ENCODE measurements at regions not wholly inside any gene's neighbourhood (a gene's known extent, or its start where the extent isn't known, plus 50 kb on each side); places are given as distances from the start of the nearest gene placed in this dataset.

DNA sequence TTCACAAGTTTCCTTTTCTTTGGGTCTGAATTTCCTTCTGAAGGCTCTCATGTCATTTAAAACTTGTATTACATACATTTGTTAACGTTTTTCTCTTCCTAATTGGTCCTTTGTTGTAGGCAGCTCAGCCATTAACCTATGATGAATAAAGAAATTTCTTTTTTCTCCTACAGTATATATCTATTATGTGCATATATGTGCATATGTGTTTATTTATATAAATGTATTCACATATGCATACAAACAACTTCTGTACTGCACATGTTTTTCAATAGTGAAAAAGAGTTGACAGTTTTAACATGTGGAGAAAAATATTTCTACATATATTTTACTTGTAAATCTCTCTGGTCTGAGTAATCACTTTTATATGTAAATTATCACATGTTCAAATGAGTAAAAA, 1674.9 kb upstream of the PCDH20 start:
- TF ChIP-seq POLR2A (IDR thresholded peaks at IDR 0.05; ENCODE audit: low read depth, low read length), result no peak
- DNase-seq (ENCODE audit: insufficient read length, low spot score), result no peak
- FAIRE-seq, result no peak

DNA sequence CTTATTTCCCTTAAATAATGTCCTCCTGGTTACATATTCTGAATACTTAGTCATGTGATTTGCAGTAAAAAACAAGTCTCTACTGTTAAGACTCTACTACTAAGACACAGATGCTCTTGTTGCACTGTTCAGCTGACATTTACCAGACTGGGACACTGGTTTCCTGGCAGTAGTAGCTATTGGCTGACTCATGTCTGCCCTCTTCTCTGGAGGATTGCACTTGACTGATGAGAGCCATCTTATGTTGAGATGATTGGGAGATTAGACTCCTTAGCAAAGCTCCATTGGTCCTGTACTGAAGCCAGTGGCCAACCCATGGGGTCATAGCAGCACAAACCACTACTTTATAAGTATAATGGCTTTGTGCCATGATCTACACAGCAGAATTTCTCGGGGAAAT, 1672.6 kb upstream of the PCDH20 start:
- DNase-seq (ENCODE audit: insufficient read length, low spot score) (no peak), FAIRE-seq (no peak)
- no peak for TF ChIP-seq POLR2A (IDR thresholded peaks at IDR 0.05; ENCODE audit: low read depth, low read length)

- no peak for TF ChIP-seq POLR2A (IDR thresholded peaks at IDR 0.05; ENCODE audit: low read depth, low read length)
- DNase-seq (ENCODE audit: insufficient read length, low spot score), result no peak
- no peak for FAIRE-seq
Observed at GRCh38 chr13:63086286-63086685, 1670.6 kb upstream of the PCDH20 start.

- no peak for TF ChIP-seq POLR2A (IDR thresholded peaks at IDR 0.05; ENCODE audit: low read depth, low read length)
- DNase-seq (ENCODE audit: insufficient read length, low spot score) (no peak), FAIRE-seq (no peak)
Observed at GRCh38 chr13:63085851-63086250, 1670.2 kb upstream of the PCDH20 start.

GRCh38 chr13:63081400-63082014, 1665.9 kb upstream of the PCDH20 start:
- DNase-seq (ENCODE audit: insufficient read length, low spot score) (no peak), FAIRE-seq (no peak)
- no peak for TF ChIP-seq POLR2A (IDR thresholded peaks at IDR 0.05; ENCODE audit: low read depth, low read length)

DNA sequence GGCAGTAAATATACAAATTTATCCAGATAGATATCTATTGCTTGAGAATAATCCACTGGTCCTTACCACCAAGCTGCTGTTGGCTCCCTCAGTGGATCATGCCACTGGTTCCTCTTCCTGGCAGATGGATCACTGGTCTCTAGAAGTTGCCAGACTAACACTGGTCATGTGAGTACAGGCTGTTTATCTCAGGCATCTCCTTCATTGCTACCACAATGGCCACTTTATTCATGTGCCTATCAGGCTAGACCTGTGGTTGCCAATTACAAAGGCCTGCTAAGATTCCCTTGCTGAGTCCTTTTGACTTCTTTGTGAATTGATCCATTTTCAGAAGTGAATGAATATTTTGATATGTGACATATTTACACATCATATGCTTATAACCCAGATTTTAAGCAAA, 1659.5 kb upstream of the PCDH20 start:
- DNase-seq (ENCODE audit: insufficient read length, low spot score), result no peak
- FAIRE-seq, result no peak
- no peak for TF ChIP-seq POLR2A (IDR thresholded peaks at IDR 0.05; ENCODE audit: low read depth, low read length)

GRCh38 chr13:63050287-63050686, 1634.6 kb upstream of the PCDH20 start:
- FAIRE-seq, result no peak
- DNase-seq (ENCODE audit: insufficient read length, low spot score), result no peak
- TF ChIP-seq POLR2A (IDR thresholded peaks at IDR 0.05; ENCODE audit: low read depth, low read length), result no peak

GRCh38 chr13:63048653-63049052, 1633.0 kb upstream of the PCDH20 start:
- no peak for DNase-seq (ENCODE audit: insufficient read length, low spot score)
- peak; percentile 83 for FAIRE-seq
- no peak for TF ChIP-seq POLR2A (IDR thresholded peaks at IDR 0.05; ENCODE audit: low read depth, low read length)

DNA sequence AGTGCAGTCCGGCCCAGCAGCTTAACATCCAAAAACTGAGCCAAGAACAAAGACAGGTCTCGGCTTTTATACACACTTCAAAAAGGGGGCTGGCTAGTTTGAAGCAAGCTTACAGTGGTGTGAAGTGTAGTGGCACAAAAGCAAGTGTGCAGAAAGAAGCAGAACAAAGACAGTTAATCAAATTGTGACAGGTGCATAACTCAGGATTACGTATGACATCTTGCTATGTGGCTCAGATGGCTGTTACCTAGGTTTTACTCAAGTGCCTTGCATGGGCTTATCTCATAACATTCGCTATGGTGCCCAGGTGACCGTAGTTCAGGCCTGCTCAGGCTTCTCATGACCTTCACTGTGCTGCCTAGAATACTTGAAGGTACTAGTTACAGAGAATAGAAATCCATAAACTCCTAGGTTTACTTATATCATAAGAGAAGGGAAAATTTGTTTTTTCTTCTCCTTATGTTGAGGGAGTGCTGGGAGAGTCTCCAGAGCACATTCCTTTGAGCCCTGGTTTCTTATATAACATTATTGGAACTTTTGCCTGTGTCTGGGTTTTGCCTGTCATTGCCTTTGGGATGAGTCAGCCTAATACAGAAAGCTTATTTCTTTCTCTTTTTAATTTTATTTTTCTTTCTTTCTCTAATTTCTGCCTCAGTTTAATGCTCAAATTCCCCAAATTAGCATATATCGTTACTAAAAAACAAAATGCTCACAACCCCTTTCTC, 1629.1 kb upstream of the PCDH20 start:
- no peak for FAIRE-seq
- TF ChIP-seq POLR2A (IDR thresholded peaks at IDR 0.05; ENCODE audit: low read depth, low read length), result no peak
- DNase-seq (ENCODE audit: insufficient read length, low spot score), result no peak

GRCh38 chr13:63042686-63043085, 1627.0 kb upstream of the PCDH20 start:
- FAIRE-seq, result no peak
- no peak for DNase-seq (ENCODE audit: insufficient read length, low spot score)
- no peak for TF ChIP-seq POLR2A (IDR thresholded peaks at IDR 0.05; ENCODE audit: low read depth, low read length)

- TF ChIP-seq POLR2A (IDR thresholded peaks at IDR 0.05; ENCODE audit: low read depth, low read length), result no peak
- DNase-seq (ENCODE audit: insufficient read length, low spot score) (no peak), FAIRE-seq (peak; percentile 58)
Observed at GRCh38 chr13:63041640-63042414, 1626.2 kb upstream of the PCDH20 start.

DNA sequence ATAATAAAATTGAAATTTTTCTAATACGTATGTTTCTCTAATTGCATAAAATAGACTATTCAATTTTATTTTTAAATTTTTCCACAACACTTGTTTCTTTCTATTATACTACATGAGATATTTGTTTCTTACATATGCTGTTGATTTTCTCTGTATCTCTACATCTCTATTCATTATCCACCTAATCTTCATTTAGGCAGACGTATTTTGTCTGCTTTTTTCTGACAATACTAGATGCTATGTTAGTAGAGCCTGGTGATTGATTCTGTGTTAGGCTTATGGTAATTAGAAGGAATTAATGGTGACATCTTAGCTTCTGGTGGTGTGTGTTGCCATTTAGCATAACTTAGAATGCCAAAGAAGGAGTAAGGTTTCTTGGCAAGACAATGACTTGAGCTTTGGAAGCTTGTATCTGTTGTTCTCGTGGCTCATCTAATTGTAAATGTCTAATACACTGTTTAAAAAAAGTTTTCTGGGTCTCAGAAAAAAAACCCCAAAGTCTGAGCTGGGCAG, 1610.7 kb upstream of the PCDH20 start:
- DNase-seq (ENCODE audit: insufficient read length, low spot score) (no peak), FAIRE-seq (no peak)
- no peak for TF ChIP-seq POLR2A (IDR thresholded peaks at IDR 0.05; ENCODE audit: low read depth, low read length)

DNA sequence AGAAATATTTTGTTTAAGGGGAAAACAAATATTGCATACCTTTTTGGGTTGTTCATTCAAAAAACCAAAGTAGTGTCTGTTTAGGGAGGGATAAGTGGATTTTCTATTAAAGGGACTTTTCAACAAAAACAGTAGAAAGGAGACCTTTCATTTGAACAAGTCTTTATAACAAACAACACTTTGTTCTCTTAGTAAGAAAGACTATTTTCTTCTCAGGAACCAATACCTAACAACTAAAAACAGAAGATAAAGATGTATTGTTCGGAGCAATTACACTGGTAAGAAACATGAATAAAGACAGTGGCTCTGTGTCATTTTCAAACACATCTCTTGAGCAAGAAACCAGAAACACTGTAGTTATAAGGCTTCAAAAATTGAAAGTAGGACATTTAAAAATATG, 1610.1 kb upstream of the PCDH20 start:
- no peak for DNase-seq (ENCODE audit: insufficient read length, low spot score)
- no peak for TF ChIP-seq POLR2A (IDR thresholded peaks at IDR 0.05; ENCODE audit: low read depth, low read length)

GRCh38 chr13:63024458-63024857, 1608.8 kb upstream of the PCDH20 start:
- DNase-seq (ENCODE audit: insufficient read length, low spot score), result no peak
- no peak for FAIRE-seq
- no peak for TF ChIP-seq POLR2A (IDR thresholded peaks at IDR 0.05; ENCODE audit: low read depth, low read length)

More for the DNA sequence above, 1610.1 kb upstream of the PCDH20 start:
- no peak for FAIRE-seq

All from H54 (cell line).